ENCODE measurements at regions not wholly inside any gene's neighbourhood (a gene's known extent, or its start where the extent isn't known, plus 50 kb on each side); places are given as distances from the start of the nearest gene placed in this dataset.

GRCh38 chrX:51024106-51024696 lies 113.7 kb downstream of the BMP15 start:
- H3K27ac ChIP-seq, result no peak overlapping the region
- no peaks in the 10 kb centered on the region for H3K4me1 ChIP-seq
- no peaks in the 10 kb centered on the region for H3K36me3 ChIP-seq (replicated peaks in 1 of 2; ENCODE audit: insufficient read depth in 1 of 2, low read depth in 2 of 2)
- no peak for DNase-seq
- no peak for TF ChIP-seq POLR2A (IDR thresholded peaks at IDR 0.05)
- no peak for TF ChIP-seq CTCF (IDR thresholded peaks at IDR 0.05)
- no peaks in the 10 kb centered on the region for H3K9me3 ChIP-seq
- no peaks in the 10 kb centered on the region for H3K27me3 ChIP-seq
- ATAC-seq, result no peak
- H3K4me3 ChIP-seq, result no peak overlapping the region
- 24 to 28% methylated on average over 5 of the region's 5 CpGs for WGBS, 2 donors
- intact Hi-C loops (cut with DNase I), result no loop called here

DNA sequence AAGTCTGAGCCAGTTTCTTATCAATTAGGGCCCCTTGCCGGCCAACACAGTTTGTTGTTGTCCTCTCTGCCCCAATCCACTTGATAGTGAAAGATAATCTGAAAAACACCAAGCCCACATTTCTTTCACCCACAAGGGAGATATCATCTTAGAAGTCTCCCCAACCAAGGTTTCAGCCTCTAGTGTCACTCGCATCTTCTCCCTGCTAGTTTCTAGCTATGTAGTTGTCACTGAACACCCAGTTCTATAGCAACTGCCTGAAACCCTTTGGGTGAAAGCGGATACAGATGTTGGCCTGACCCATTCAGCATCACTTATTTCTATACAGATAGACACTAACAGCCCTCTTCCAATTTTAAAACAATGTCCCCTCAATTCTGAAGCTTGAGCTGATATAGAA lies 116.3 kb downstream of the BMP15 start:
- WGBS, 2 donors, result 73 to 75% methylated on average over 3 of the region's 3 CpGs
- no peaks in the 10 kb centered on the region for H3K9me3 ChIP-seq
- no peaks in the 10 kb centered on the region for H3K36me3 ChIP-seq (replicated peaks in 1 of 2; ENCODE audit: insufficient read depth in 1 of 2, low read depth in 2 of 2)
- intact Hi-C loops (cut with DNase I), result no loop called here
- no peak overlapping the region for H3K4me3 ChIP-seq
- no peaks in the 10 kb centered on the region for H3K4me1 ChIP-seq
- no peak for DNase-seq
- H3K27me3 ChIP-seq, result no peaks in the 10 kb centered on the region
- TF ChIP-seq POLR2A (IDR thresholded peaks at IDR 0.05), result no peak
- TF ChIP-seq CTCF (IDR thresholded peaks at IDR 0.05), result no peak
- no peak overlapping the region for H3K27ac ChIP-seq
- ATAC-seq, result no peak

GRCh38 chrX:51035746-51036145 lies 125.2 kb downstream of the BMP15 start:
- no peak for ATAC-seq
- Histone ChIP-seq H3K36me3 (replicated peaks in 1 of 2; ENCODE audit: insufficient read depth in 1 of 2, low read depth in 2 of 2) (no peaks in the 10 kb centered on the region), H3K27ac (no peak overlapping the region), H3K27me3 (no peaks in the 10 kb centered on the region), H3K9me3 (no peaks in the 10 kb centered on the region), H3K4me1 (no peaks in the 10 kb centered on the region), H3K4me3 (no peak overlapping the region)
- no peak for DNase-seq
- 48 to 54% methylated on average over 3 of the region's 3 CpGs for WGBS, 2 donors
- no peak for TF ChIP-seq CTCF (IDR thresholded peaks at IDR 0.05)
- TF ChIP-seq POLR2A (IDR thresholded peaks at IDR 0.05), result no peak
- intact Hi-C loops (cut with DNase I), result no loop called here

DNA sequence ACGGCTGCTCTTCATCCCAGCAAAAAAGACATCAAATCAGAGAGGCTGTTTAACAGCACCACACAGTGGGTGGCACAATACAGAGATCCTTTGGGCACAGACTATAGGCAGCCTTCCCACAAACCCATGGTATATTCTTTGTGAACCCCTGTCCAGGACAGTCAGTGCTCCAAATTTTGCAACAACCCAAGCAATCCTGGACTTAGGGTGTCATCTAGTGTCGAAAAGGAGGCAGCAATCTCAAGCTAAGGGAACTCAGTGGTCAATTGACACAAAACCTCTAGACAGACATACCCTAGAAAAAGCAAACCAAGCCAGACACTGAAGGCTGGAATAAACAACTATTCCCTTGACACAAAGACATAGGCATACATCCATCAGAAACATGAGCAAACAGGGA lies 137.4 kb downstream of the BMP15 start:
- Histone ChIP-seq H3K9me3 (no peaks in the 10 kb centered on the region), H3K4me1 (no peaks in the 10 kb centered on the region), H3K27me3 (no peaks in the 10 kb centered on the region), H3K4me3 (no peak overlapping the region), H3K36me3 (replicated peaks in 1 of 2; ENCODE audit: insufficient read depth in 1 of 2, low read depth in 2 of 2) (no peaks in the 10 kb centered on the region), H3K27ac (no peak overlapping the region)
- ATAC-seq (no peak), DNase-seq (no peak)
- intact Hi-C loops (cut with DNase I), result no loop called here
- TF ChIP-seq CTCF (IDR thresholded peaks at IDR 0.05) (no peak), POLR2A (IDR thresholded peaks at IDR 0.05) (no peak)
- 50 to 55% methylated on average over 2 of the region's 2 CpGs for WGBS, 2 donors

DNA sequence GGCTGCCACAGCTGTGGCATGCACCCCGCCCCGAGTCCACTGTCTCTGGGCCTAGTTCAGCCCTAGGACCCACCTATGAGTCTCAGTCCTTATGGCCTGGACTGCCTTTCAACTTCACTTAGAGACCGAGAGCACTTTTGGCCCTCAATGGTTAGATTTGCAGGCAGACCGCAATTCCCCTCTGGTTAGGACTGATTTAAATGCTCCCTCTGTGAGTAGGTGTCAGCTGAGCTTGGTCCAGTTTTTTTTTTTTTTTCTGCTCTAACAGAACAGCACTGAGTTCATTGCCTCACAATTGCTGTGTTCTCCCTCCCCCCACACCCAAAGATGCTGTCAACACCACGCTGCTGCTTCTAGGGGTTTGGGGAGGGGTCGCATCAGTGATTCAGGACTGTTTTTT lies 143.2 kb downstream of the BMP15 start:
- H3K36me3 ChIP-seq (replicated peaks in 1 of 2; ENCODE audit: insufficient read depth in 1 of 2, low read depth in 2 of 2), result no peaks in the 10 kb centered on the region
- intact Hi-C loops (cut with DNase I), result no loop called here
- no peak for TF ChIP-seq CTCF (IDR thresholded peaks at IDR 0.05)
- no peak for TF ChIP-seq POLR2A (IDR thresholded peaks at IDR 0.05)
- no peaks in the 10 kb centered on the region for H3K4me1 ChIP-seq
- no peak overlapping the region for H3K27ac ChIP-seq
- no peaks in the 10 kb centered on the region for H3K27me3 ChIP-seq
- 65 to 80% methylated on average over 2 to 5 of the region's 6 CpGs for WGBS, 2 donors
- H3K4me3 ChIP-seq, result no peak overlapping the region
- H3K9me3 ChIP-seq, result no peaks in the 10 kb centered on the region
- ATAC-seq (no peak), DNase-seq (no peak)

Measured in body of pancreas (tissue), 4 donors.